NCI-H1105 treated with DMSO at 0.1 percent for 48 hours (cell line): ENCODE measurements at regions not wholly inside any gene's neighbourhood (a gene's known extent, or its start where the extent isn't known, plus 50 kb on each side); places are given as distances from the start of the nearest gene placed in this dataset.

Experiments
- DNase-seq: peaks from one replicate; lab custom pipeline; 2025; lab: John Stamatoyannopoulos, UW

DNA sequence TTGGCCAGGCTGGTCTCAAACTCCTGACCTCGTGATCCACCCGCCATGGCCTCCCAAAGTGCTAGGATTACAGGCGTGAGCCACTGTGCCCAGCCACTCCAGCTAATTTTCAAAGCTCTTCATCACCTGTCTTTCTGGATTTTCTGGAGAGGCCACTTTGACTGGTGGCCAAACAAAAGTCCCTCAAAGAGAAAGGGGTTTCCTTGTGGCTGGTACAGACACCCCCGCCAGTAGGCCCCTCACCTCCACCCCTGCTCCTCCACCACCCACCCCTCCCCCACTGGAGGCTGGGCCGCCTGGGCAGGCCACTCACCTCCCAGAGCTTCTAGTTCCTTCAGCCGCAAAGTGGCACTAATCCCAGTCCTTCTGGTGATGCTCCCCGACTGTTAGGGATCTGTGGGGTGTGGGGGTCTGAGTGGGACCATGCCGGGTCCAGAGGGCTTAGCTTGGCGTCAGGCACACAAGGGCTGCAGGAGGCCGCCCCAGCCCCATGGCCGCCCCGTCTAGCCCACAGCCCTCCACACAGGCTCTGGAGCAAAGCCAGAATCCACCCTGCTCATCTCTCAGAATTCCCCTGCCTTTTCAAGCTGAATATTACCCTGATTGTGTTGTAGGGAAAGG is 182.0 kb upstream of the IER5L start:
- DNase-seq: no peak

DNA sequence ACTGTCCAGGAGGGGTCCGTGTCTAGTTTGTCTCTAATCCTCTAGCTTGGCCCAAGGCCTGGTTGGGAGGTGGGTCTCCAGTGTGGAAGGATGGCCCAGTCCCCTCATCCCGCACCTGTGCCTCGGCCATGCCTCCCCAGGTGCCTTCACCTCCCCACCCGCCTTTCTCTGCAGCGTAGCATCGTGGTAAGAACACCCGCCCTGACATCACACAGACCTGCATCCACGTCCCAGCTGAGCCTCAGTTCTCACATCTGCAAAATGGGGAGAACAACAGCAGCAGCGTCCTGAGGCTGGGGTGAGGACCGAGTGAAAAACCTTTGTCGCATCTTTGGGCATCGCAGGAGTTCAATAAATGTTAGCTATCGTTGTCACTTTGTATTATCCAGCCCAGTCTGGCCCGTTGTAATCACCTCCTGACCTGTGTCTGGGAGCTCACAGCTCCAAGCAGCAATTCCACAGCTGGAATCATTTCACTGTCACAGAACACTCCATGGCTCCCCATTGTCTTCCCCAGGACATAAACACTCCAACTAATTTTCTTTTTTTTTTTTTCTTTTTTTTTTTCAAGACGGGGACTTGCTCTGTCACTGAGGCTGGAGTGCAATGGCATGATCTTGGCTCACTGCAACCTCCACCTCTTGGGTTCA is 181.2 kb upstream of the IER5L start:
- no peak for DNase-seq

DNA sequence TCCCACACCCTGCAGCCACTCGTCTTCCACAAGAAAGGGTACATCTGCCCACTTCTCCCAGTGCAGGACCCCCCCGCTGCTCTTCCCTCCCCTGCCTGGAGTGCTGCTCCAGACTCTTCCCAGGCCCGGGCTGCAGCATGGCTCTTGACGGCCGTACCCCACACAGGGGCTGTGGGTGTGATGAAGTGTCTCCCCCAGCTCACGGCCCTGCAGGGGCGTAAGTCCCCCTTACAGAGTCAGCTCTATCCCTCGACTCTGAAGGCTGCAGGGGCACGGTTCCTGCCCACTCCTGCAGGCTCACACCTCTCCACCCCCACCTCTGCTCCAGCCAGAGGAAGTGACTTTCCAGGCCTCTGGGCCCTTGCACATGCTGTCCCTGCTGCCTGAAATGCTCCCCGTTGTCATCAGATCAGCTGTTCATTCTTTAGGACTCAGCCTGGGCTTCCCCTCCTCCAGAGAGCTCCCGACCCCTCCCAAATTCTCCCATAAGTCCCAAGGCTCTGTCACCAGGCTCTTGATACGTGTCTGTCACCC is 180.6 kb upstream of the IER5L start:
- no peak for DNase-seq

- DNase-seq: no peak
These were observed 179.7 kb upstream of the IER5L start for GRCh38 chr9:129357773-129358245.

- no peak for DNase-seq
These were observed 179.1 kb upstream of the IER5L start for GRCh38 chr9:129356871-129357772.

GRCh38 chr9:129355631-129356030 is 177.6 kb upstream of the IER5L start:
- DNase-seq: no peak

DNA sequence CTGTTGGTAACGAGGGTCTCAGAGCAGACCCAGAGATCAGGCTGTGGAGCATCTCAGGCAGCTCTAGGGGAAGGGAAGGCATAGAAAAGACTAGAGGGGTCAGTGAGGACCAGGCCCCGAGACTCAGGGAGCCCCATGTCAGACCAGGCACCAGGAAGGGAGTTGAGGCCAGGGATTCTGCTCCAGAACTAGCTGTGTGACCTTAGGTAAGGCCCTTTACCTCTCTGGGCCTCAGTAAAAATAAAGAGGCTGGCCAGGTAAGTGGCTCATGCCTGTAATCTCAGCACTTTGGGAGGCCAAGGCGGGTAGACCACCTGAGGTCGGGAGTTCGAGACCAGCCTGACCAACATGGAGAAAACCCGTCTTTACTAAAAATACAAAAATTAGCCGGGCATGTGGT is 176.4 kb upstream of the IER5L start:
- DNase-seq: no peak

DNA sequence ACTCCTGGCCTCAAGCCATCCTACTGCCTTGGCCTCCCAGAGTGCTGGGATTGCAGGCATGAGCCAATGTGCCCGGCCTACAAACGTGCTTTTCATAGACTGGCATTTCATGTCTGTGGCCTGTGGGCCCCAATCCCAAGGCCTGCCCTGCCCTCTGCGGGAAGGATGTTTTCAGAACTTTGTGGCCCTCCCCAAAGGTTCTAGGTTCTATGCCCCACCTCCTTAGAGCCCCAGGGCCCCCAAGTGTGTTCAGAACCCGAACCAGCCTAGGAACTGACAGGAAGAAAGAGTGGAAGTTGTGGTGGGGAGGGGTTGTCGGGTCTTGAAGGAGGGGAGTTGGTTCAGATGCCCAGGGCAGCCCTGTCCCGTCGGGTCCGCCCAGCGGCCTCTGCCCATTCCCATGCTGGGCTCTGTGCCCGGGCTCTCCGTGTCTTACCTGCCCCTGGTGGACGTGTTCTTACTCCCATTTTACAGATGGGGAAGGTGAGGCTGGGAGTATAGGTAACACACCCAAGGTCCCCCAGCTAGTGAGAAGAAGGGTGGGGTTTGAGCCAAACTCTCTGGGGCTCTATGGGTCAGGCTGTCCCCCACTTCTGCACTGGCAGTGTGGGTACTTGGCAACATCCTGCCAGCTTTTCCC is 175.8 kb upstream of the IER5L start:
- no peak for DNase-seq

- no peak for DNase-seq
These were observed 174.2 kb upstream of the IER5L start for GRCh38 chr9:129352146-129352865.

- no peak for DNase-seq
These were observed 173.6 kb upstream of the IER5L start for GRCh38 chr9:129351642-129352145.

GRCh38 chr9:129351058-129351641 is 173.1 kb upstream of the IER5L start:
- no peak for DNase-seq

GRCh38 chr9:129350143-129350935 is 172.3 kb upstream of the IER5L start:
- no peak for DNase-seq

- DNase-seq: no peak
These were observed 171.5 kb upstream of the IER5L start for GRCh38 chr9:129349665-129349947.

DNA sequence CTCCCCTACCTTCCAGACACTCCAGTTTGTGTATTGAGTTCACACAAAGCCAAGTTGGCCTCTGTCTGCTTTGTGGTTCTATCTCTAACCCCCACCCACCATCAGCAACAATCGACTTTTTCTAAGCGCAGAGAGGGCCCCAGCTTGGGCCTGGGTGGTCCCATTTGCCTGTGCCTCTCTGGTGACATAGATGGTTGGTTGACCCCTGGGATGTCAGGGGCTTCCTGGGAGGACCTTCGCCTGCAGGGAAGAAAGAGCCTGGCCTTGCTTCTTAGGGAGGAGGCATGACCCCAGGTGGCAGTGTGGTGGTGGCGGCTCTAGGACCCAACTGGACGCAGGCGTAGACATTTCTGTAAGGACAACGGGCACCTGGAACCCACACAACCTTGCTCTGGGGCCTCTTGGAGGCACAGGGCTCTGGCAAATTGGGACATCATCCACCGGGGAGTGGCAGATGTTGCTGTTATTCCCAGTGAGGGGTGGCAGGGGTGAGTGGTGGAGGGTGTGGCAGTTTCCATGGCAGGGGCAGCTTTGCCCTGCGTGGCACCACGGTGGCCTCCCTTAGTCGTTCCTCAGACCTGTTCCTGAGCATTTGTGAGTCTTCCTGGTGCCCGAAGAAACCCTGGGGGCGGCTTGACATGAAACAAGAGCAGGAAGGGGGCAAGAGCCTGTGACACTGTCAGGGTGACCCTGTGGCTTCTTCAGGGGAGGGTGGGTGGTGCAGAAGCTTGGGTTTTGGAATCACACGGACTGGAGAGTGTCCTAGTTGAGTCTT is 171.0 kb upstream of the IER5L start:
- no peak for DNase-seq

DNA sequence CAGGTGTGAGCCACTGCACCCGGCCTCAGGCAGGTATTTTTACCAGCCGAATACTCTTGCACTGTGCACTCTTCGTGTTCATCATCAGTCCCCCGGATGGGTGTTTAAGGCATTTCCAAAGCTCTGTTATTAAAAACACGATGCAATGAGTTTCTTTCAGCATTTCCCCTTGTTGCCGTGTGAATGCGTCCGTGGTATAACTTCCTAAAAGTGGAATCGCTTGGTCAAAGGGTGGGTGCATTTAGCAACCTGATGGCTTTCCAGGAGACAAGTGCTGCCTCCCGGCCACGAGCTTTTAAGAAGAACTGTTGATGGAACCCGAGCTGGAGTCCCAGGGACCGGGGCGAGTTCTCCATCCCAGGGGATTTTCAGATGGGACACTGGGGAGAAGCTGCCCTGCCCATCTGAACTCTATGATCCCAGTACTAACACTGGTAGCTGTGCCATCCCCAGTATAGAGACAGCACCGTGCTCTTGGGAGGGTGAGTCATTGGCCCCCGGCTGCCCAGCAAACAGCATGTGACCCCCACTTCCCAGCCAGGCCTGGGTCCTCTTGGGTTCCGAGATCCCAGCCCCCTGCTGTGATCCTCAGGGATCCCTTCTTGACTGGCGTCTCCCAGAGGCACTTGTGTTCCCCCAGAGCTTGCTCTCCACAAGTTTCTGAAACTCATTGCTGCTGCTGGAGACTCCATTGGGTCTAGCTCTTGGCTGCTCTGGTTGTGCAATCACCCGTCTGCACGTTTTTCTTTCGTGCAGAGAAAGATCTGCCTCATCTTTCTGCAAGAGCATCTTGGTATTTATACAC is 169.5 kb upstream of the IER5L start:
- no peak for DNase-seq

GRCh38 chr9:129346046-129346445 is 168.0 kb upstream of the IER5L start:
- no peak for DNase-seq

DNA sequence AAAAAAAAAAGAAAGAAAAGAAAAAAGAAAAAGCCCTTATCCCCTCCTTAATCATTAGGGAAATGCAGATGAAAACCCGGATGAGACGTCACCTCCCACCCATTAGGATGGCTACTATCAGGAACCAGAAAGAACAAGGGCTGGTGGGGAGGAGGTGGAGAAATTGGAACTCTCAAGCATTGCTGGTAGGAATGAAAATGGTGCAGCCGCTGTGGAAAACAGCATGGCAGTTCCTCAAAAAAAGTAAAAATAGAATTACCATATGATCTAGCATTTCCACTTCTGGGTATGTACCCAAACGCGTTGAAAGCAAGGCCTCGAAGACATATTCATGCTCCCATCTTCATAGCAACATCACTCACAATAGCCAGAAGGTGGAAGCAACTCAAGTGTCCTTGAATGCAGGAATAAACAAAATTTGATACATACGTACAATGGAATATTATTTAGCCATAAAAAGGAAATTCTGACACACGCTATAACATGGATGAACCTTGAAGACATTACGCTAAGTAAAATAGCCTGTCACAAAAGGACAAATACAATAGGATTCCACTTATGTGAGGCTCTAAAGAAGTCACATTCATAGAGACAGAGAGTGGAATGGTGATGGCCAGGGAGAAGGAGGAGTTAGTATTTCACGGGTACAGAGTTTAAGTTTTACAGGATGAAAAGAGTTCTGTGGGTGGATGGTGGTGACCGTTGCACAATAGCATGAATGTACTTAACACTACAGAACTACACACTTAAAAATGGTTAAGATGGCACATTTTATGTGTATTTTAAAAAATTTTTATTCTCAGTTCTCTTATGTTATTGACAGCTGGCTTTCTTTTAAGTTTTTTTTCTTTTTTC is 166.8 kb upstream of the IER5L start:
- no peak for DNase-seq
